ENCODE measurements at regions not wholly inside any gene's neighbourhood (a gene's known extent, or its start where the extent isn't known, plus 50 kb on each side); places are given as distances from the start of the nearest gene placed in this dataset.

GRCh38 chr9:86774116-86774515, 173.2 kb downstream of the GAS1 start:
- TF ChIP-seq CTCF (IDR thresholded peaks at IDR 0.05; ENCODE audit: low read length), result no peak
- no peak for TF ChIP-seq EZH2 (IDR thresholded peaks at IDR 0.05; ENCODE audit: borderline replicate concordance, low read length)

Data from OCI-LY1 (cell line).